ENCODE measurements at regions not wholly inside any gene's neighbourhood (a gene's known extent, or its start where the extent isn't known, plus 50 kb on each side); places are given as distances from the start of the nearest gene placed in this dataset.

DNA sequence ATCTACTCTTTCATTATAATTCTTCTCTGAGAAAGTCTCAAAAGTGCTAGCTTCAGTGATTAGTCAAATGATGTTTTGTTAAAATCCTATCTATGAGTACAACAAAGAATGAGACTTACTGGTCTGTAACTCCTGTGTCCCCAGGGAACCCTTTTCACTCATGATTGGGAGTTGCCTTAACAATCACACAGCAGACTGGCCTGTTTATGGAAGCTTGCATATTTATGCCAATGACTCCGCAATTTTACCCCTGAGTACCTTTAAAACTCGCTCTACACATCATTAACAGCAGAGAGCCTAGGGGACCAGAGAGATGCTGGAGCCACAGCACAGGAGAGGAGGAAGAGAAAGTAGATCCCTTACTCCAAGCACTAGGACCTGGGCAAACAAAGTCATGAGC, 628.1 kb downstream of the IGSF11 start:
- no peak for DNase-seq

DNA sequence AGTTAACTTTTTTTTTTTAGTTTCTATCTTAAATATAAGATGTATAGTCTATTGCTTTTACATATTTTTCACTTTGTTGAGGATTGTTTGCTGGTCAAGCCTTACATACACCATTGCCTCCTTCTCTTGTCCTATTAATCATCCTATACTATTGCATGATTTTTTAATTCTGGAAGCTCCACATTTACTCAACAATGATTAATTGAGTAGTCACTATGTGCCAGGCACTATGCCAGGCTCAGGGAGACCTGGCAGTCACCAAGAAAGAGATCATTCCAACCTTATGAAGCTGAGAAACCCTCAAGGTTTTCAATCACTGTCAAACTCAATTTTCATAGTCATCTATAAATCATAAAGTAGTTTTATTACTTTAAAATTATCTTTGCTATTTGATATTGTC, 626.2 kb downstream of the IGSF11 start:
- no peak for DNase-seq

DNA sequence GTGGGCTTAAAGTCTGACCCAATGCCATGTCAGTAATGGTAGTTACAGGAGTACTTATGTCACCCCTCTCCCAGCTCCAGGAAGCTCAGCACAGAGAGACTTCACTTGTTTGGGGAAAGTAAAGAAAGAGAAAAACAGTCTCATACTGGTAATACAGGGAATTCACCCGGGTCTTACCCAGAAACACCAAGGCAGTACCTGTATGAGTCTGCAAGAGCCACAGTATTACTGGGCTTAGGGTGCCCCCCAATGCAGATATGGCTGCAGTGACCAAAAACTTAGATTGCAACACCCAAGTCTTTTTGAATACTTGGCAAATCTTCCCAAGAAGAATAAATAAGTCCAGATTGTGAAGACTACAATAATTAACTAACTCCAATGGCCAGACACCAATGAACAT, 622.1 kb downstream of the IGSF11 start:
- no peak for DNase-seq

DNA sequence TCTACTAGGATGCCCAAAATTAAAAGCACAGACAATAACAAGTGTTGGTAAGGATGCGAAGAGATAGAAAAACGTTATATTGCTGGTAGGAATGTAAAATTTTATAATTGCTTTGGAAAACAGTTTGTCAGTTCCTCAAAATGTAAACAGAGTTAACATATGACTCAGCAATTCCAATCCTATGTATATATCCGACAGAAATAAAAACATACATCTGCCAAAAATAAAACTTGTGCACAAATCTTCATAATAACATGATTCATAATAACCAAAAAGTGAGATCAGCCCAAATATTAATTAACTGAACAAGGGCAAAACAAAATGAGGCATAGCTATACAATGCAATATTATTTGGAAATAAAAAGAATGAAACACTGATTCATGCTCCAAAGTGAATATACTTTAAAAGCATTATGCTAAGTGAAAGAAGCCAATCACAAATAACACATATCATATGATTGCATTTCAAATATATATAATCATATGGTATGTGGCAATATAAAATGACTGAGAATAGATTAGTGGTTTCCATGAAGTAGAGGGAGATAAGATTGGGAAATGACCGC, 609.3 kb downstream of the IGSF11 start:
- no peak for DNase-seq

DNA sequence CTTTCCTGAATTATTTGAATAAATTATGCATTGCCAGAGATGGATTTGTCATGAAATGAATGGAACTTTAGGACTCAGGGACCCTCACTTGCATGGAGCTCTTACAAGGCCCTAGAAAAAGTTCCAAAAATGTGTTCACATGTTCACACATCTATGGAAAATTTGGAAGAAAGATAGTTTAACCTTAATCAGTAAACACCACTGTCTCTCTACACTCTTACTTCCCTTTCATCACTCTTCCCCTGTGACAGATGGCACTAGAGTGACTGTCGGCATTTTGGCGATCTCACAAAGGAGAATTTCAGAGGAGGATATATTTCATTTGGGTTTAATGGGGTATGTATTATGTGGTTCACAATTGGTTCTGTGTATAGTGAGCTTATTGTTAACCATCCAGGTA, 600.8 kb downstream of the IGSF11 start:
- no peak for DNase-seq

DNA sequence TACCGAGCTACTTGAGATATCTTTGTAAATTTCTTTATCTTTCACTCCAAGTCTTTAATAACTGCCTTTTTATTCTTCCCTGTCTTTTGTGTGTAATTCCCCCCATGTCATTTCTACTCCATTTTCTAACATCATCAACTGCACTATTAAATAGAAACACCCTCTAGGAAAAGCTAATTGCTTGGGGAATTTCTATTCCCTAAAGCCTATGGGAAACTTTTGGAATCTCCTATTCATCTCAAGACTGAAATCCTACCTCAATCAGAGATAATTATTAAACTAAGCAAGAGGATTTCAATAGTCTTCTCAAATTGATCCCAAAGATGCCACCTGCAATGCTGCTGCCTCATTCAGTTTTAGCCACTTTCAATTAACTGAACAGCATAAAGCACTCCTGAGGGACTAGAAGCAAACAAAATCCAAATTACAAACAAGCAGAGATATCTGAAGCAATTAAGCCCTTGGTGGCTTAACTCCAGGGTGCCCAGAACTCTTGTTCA, 598.7 kb downstream of the IGSF11 start:
- no peak for DNase-seq

DNA sequence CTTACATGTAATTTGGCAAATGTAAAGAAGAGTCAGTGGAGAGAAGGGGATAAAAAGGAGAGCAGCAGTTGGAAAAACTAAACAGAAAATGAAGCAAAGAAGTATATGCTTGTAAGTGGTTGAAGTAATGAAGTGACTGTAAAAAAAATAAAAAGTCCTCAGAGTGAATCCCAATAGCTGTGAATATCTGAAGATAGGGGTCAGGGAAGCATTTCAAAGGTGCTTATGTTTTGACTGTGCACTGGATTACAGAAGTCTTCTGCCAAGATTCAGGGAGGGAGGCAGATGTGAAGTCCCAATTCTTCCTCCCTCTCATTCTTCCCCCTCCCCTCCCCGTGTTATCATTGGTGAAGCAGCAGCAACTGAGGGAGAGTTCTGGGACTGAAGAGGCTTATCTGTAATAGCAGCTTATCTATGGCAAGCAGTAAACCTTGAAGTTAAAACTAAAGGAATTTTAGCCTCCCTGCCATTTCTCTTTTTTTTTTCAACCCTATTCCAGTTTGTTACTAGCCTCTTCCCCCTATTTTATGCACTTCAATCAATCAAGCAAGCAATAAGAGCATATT, 597.9 kb downstream of the IGSF11 start:
- no peak for DNase-seq

DNA sequence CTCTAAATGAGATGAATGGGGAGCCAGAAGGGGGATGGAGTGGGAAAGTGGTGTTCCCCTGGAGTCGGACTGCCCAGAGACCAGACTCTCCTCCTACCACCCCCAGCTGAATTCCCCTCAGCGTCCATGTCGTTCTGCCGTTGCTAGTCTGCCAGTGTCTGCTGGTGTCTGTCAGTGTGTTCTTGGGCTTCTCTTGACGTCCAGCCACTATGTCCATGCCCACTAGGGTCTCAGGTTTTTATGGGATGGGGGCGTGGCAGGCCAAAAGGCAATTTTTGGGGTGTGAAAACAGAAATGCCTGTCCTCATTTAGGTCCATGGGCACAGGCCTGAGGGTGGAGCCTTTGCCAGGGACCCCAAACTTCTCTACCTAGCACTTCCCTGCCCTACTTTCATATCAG, 589.6 kb downstream of the IGSF11 start:
- DNase-seq = no peak

DNA sequence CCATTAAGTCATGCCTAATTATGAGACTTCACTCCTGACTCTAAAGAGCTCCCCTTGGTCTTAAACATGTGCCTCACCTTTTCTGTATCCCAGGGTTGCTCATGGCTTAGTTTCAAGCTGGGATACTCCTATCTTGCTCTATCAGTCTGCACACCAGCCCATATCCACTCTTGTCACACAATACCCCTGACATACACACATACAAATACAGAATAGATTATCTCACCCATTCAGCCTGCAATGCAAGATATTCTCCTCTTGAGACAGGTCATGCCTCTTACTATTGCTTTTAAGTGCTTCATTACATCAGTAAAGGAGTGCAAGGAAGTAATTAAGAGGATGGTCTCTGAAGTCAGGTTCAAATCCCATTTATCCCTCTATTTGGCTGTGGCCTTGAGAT, 587.3 kb downstream of the IGSF11 start:
- no peak for DNase-seq

DNA sequence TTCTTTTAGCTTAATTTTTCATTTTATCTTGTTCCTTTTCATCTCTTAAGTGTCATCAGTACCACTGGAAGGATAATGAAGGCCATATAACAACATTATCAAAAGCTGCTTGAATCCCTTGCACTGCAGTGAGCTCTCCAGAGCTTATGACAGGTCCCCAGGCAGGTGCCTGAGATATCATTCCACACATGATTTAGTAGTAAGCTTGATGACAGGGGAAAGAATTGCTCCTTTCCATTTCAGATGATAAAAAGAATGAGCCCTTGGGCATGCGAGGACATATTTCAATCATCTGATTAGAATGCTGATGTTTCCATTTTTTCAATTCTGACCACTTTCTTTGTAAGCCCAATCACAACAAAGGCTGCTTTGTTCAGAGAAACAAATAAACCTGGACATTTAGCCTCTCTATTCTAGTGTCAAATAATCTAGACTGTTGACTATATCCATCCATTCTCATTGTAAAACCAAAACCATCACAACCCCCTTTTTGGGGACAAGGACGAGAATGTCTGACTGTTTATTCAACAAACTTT, 567.8 kb downstream of the IGSF11 start:
- DNase-seq = no peak

DNA sequence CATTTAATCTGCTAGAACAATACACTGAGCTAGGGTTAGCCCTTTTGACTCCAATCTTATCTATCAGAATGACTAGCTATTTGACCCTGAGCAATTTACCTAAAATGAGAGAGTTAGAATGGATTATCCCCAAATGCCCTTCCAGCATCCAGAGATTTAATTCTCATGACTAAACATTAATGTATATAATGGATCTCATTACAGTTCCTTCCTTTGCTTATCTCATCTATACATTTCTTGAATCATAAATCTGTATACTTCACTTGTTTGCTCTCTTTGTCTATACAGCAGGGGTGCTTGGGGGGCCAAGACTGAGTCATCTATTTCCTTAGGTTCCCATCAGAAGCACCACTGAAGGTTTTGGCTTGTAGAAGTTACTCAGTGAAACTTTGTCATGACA, 565.8 kb downstream of the IGSF11 start:
- DNase-seq = no peak

DNA sequence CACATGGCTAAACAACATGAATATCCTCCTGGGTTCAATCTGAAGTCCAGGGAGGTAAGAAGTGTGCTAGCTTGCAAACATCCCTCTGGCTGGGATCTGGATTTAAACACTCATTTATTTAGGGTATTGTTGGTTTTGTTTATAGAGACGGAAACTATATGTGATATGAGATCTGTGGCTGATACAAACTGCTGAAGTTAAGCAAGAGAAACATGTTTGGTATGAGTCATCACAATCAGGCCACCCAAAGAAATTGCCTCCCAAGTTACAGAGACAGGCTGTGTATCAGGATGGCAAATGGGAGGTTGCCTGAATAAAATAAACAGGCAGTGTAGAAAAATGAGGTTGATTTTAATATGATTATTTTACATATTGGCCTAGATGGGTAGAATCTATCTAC, 562.1 kb downstream of the IGSF11 start:
- DNase-seq = no peak

DNA sequence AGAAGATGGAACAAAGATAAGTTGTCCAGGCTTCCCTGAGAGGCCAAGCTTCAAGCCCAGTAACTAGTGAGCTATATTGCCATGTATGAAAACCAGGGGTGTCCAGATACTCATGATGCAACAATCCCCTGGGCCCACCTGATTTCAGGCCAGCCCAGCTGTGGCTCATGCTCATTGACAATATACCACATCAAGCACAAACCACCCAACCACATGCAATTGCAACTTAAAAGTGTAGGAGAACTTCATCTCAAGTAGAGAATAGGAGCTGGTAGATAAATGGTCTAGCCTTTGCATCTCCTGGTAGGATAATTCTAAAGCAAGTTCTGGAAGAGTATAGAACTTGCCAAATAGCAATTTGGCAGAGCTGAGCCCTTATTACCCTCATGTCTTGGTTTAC, 561.3 kb downstream of the IGSF11 start:
- no peak for DNase-seq

DNA sequence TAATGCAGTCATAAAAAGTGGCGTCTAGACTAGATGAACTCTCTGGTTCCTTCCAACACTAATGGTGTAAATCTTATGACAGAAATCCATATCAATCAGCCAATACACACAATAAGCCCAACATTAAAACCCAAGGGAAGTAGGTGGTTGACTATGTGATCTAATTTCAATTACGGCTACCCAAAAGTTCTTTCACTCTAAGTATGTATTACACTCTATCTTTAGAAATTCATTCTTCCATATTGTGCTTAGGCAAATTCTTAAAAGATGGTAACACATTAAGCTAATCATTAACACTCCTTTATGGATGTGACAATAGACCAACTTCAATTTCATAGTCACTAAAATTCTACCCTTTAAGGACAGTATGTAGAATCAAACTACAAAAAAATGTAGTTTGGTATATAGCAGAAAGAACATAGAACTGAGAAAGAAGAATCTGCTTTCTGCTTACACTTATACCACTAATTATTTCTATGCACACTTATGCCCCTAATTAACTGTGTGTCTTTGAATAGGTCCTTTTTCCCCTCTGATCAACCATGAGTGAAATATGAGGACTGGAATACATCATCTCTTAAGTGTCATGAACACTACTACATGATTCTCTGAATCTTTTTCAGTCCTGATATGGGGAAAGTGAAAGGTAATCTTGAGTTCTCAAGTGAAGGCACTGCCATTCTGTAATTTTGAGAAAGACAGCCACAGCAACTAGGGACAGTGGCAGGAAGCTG, 557.6 kb downstream of the IGSF11 start:
- DNase-seq = no peak

DNA sequence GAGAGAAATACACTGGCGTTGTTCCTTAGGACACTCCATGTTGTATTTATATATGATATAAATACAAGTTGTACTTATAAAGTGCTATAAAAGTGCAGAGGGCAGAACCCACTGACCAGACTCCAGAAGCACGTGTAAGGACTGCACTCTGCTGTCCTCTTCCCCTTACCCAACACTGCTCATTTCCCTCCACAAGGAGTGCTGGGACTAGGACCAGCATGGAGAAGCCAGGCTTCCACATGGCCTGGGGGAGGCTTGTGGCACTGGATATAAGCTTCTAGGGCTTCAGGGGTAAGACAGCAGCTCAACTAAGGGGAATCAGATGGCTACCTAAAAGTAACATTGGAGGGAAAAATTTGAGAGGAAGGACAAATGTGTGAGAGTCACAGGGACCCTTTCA, 556.9 kb downstream of the IGSF11 start:
- DNase-seq = no peak

DNA sequence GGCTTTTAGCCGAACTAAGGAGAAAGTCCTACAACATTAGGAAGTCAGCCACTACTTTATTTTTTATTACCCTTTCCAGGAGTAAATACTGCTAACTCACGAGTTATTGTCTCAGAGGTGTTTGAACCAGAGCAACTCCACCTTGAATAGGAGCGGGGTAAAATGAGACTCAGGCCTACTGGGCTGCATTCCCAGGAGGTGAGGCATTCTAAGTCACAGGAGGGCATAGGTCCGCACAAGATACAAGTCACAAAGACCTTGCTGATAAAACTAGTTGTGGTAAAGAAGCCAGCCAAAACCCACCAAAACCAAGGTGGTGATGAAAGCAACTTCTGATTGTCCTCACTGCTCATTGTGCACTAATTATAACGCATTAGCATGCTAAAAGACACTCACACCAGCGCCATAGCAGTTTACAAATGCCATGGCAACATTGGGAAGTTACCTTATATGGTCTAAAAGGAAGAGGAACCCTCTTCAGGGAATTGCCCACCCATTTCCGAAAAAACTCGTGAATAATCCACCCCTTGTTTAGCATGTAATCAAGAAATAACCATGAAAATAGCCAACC, 555.9 kb downstream of the IGSF11 start:
- DNase-seq = no peak

DNA sequence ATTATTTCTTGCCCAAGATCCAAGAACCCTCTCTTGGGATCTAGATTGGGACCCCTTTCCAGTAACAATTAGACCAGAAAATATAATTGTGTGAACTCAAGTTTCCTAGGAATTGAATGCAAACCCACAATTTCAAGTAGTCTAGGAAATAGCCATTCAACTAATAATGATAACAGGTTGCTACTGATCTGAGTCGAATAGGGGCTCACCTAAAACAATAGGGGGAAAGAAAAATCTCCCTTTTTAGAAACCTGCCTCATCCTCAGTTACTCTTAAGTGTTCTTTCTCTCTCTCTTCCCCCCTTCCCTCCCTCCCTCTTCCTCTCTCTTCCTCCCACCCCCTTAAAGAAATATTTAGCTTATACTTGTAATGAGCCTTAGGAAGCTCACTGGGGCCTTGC, 555.3 kb downstream of the IGSF11 start:
- no peak for DNase-seq

DNA sequence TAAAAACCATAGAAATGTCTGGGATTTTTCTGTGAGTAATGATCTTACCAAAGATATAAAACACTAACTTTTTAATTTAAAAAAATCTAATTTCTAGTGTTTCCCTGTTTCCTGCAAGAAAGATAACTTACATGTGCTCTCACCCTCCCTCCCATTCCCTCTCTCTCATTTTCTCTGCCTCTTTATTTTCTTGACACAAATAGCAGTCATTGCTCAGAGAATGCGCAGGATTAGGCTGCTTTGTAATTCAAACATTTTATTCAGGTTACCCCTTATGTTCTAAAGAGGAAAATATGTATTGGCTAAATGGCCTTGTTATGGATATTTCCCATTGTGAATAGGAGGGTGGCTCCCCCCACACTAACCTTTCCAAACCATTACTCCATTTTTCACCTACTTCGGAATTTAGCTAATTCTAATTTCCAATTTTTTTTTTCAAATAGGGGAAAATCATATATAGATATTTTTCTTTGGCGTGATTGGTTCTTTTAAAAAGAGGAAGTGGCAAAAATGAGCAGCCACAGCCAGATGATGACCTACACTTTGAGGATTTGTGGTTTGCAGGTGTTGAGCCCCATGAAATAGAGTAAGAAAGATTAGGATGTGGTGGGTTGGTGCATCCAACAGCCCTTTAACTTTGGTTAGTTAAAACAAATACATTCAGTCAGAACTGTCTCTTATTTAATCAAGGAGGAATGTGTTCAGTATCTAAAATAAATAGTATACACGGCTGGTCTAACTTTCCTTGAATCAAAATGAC, 554.4 kb downstream of the IGSF11 start:
- no peak for DNase-seq

DNA sequence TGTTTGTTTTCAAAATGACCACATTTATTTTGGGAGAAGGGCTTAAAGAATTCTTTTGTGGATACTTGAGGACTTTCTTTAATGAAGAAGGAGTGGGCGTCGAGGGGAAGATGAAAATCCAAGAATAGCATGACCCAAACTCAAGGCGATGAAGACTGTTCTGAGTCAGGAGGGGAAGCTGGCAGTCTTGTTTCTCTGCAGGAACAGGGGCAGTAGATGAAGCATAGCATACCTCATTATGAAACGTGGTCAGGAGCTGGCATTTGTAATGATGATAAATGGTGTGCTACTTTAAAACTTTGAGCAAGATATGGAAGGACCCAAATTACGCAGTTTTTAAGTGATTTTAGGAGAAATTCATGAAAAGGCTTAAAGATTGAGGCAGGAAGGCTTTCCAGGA, 549.0 kb downstream of the IGSF11 start:
- no peak for DNase-seq

DNA sequence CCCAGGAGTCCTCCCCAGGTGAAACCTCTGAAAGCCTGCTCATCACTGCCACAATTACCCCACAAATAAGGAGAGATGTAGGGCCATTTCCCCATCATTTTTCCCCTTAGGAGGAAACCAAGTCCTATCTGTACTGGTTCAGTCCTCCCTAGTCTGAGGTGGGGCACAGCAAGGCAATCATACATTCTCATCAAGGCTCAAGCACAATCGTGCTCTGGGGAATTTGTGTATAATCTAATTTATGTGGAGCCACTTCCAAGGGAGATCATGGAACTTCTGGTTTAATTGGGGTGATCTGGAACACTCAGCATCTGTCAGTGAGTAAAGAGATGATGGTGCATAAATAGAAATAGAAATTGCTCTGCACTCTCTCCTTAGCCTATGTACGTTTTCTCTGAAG, 546.9 kb downstream of the IGSF11 start:
- DNase-seq = no peak

DNA sequence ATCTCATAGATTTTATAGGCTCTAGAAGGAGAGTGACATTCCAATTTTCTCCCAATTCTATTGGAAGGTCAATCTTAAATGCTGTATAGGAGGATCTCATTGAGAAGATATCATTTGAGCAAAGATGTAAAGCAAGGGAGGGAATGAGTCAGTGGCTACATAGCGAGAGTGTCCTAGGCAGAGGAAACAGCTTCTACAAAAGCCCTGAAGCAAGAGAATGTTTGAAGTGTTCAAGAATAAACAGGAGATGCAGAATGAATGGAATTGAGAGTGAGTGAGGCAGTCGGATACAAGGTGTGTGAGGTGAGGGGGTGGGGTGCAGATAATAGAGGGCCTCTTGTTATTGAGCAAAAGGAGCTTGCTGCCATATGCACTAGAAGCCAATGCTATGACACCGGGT, 545.9 kb downstream of the IGSF11 start:
- no peak for DNase-seq

DNA sequence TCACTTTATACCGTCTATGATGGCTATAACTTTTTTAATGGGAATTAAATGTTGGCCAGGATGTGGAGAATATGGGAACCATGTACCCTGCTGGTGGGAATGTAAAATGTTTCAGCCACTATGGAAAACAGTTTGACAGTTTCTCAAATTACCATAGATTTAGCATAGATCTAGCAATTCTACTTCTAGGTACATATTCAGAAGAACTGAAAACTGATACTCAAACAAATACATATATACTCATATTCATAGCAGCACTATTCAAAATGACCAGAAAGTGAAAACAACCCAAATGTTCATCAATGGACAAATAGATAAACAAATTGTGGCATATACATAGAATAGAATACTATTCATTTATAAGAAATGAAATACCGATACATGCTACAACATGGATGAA, 539.4 kb downstream of the IGSF11 start:
- no peak for DNase-seq

DNA sequence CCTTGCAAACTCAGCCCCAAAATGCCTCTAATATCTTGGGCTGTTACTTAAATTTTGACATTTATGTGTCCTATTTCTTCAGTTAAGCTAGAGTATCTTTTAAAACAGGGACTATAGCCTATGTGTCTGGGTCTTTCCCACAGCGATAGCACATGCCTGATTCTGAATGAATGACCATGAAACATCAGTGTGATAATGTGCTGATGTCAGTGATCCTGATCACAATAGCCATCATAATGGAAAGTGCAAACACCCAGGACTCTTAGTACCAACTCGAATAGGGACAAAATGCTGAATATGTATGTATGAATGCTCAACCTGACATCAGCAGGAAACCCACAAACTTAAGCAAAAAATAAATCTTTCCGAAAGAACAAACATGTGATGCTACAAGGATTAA, 537.4 kb downstream of the IGSF11 start:
- DNase-seq = no peak

All from NCI-H748 treated with DMSO at 0.1 percent for 48 hours (cell line).